NCI-H1105 treated with DMSO at 0.1 percent for 48 hours (cell line): ENCODE measurements at regions not wholly inside any gene's neighbourhood (a gene's known extent, or its start where the extent isn't known, plus 50 kb on each side); places are given as distances from the start of the nearest gene placed in this dataset.
"Not testable (repeated sequence)": the region's sequence is repeated elsewhere in the genome, so short reads cannot be mapped to it uniquely, and the experiment has no call there.

Experiments
- DNase-seq: peaks from one replicate; lab custom pipeline; 2025; lab: John Stamatoyannopoulos, UW

GRCh38 chr3:8143186-8143585 is 358.4 kb upstream of the LMCD1 start:
- DNase-seq = no peak

DNA sequence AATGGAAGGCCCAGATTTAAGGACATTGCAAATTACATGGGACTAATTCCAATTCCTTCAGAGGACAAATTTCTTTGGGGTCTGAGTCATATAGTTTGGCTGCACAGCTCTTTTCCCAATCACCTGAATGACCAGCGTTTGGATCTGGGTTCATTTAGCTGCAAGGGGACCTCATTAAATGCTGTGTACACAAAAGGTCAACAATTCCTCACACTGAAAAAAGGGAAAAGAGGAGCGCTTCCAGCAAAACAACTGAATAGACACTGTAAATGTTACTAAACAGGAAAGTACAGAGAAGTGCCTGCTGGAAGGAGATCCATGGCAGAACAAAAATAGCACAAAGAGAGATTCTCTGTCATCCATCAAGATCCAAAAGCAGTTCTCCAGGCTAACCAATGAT is 356.0 kb upstream of the LMCD1 start:
- DNase-seq = no peak

- no peak for DNase-seq
Observed at GRCh38 chr3:8147711-8148110, 353.9 kb upstream of the LMCD1 start.

DNA sequence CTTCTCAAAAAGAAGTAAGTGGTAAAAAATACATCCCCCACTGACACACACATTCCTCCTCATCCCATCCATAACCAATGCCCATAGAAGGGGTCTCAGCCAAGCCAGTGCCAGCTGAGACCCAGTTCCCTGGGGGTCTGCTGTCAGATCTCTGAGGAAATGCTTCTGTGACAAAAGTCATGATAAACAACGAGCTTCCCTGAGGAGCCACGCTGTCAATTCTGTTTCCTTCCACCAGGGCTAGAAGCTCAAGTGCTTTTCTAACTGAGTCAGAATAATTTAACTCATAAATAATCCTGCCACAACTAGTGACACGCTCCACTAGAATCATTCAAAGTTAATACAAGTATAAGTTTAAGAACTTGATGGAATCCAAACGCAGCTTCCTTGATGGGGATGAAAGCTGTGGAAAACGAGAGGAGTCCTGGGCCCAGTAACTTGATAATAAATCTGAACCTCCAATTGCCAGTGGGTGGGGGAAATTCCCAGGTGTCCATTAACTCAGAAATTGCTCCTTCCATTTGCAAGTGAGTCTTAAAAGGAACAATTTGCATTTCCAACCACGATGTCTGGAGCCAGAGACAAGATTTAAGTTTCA is 348.7 kb upstream of the LMCD1 start:
- no peak for DNase-seq

DNA sequence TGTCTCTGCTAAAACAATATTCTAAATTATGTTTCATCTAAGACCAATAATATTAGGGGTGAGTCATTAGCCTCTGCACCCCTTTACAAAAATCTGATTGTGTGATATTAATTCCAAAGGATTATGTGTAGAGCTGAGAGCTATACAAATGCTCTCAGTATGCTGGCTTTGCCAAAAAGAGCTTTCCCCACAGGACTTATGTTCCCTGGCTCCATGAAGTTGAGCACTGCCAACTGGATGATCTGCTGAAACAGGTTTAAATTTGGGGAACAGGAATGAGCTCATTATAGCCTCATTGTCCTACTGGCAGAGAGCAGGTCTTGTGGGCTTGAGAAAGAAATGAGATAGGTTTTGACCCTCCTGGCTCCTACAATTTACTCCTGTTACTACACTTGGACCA is 347.8 kb upstream of the LMCD1 start:
- DNase-seq = no peak

- DNase-seq = peak; percentile 34
Observed at GRCh38 chr3:8154617-8155016, 347.0 kb upstream of the LMCD1 start.

- no peak for DNase-seq
Observed at GRCh38 chr3:8156138-8156537, 345.5 kb upstream of the LMCD1 start.

- no peak for DNase-seq
Observed at GRCh38 chr3:8156831-8157230, 344.8 kb upstream of the LMCD1 start.

GRCh38 chr3:8157640-8158039 is 344.0 kb upstream of the LMCD1 start:
- no peak for DNase-seq

DNA sequence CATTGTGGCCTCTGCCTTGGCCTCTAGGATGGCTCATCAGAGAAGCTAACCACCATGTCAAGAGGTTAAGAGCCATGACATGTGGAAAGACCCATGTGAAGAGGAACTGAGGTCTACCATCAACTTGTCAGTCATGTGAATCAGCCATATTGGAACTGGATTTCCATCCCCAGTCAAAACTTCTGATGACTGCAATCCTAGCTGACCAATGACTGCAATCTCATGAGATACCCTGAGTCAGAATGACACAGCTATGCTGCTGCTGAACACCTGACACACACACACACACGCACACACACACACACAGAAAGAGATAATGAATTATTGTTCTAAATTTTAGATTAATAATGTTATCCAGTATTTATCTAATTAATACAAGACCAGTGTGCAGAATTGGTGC is 337.5 kb upstream of the LMCD1 start:
- no peak for DNase-seq

DNA sequence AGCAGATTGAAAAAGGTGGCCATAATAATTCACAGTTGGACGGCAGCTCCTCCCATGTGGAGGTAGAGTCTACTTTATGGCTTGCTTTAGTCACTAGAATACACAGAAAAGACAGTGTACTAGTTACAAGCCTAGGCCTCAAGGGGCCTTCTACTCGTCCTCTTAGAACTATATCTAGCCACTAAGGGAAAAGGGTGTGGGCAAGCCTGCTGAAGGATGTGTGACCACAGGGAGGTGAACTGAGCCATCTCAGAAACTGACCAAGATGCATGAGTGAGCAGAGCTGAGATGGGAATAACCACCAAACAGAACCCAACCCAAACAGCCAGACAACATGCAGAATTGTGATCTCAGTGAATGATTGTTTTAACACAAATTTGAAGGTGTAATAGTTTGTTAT is 335.6 kb upstream of the LMCD1 start:
- no peak for DNase-seq

DNA sequence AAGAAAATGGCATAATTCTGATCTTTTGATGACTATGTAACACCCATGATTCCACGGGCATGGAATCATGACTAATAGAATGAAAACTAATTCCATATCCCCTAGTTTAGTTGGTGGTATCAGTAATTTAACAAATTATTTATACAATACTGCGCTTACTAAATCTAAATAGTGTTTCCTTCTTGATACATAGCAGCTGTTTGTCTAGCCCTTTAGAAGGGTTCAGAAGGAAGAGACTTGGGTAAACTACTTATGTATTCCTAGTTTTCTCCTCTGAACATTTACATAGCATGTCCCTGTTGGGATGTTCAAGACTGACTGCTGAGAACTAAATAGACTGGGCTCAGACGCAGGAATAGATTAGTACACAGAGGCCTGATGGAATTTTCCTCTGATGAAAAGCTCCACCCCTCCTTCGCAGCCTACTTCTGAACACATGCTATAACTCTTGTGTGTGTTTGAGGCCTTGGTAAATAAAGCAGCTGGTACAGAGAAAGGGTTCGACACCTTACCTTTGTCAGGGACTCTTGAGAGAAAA is 330.6 kb upstream of the LMCD1 start:
- DNase-seq = no peak

GRCh38 chr3:8173892-8174291 is 327.7 kb upstream of the LMCD1 start:
- no peak for DNase-seq

DNA sequence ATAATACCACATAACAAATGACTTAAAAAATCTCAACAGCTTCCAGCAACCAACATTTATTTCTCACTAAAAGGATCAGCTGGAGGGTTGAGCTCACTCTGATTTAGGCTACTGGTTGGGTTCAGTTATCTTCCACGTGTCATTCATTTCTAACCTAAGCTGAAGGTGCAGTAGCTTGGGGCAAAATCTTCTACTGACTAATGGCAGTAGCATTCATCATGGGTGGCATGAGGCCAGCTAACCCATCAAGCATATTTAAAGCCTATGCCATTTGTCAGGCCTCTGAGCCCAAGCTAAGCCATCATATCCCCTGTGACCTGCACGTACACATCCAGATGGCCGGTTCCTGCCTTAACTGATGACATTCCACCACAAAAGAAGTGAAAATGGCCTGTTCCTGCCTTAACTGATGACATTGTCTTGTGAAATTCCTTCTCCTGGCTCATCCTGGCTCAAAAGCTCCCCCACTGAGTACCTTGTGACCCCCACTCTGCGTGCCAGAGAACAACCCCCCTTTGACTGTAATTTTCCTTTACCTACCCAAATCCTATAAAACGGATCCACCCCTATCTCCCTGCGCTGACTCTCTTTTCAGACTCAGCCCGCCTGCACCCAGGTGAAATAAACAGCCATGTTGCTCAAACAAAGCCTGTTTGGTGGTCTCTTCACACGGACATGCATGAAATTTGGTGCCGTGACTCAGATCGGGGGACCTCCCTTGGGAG is 324.7 kb upstream of the LMCD1 start:
- DNase-seq = not testable (repeated sequence)

- not testable (repeated sequence) for DNase-seq
Observed at GRCh38 chr3:8178516-8178915, 323.1 kb upstream of the LMCD1 start.

DNA sequence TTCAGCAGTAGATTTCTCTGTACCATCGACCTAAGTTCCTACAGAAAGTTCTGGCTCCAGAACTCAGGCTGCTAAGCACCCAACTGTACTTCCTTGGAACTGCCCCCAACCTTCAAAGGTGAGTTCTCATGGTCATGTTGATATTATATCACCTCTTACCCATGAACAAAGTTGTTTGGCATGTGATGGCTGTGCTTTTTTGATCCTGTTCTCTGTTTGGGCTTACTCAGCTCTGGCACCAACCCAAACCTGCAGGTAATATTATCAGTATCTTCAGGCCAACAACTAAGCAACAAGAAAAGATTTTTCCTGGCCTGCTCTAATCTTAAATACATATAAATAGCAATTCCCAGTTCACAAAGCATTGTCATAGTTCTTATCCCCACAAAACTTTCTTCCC is 318.7 kb upstream of the LMCD1 start:
- DNase-seq = no peak

- no peak for DNase-seq
Observed at GRCh38 chr3:8183627-8184026, 318.0 kb upstream of the LMCD1 start.

GRCh38 chr3:8186213-8186612 is 315.4 kb upstream of the LMCD1 start:
- DNase-seq = no peak

GRCh38 chr3:8187996-8188395 is 313.6 kb upstream of the LMCD1 start:
- DNase-seq = no peak

DNA sequence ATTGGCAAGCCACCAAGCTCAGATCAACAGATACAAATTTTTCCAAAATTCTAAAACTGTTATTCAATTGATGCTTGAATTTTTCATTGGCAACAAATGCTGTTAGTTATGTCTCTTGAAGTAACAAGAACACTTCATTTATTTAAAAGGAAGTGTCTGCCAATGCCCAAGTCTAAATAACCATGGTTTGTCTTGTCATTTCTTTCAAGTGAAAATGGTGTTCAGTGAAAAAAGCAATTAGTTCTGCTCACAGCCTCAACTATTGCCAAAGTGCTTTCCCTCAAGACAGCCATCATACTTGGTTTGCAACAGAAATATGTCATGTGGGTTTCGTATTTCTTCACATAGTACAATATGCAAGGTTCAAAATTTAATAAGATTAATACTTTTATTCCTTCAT is 312.6 kb upstream of the LMCD1 start:
- DNase-seq = no peak

DNA sequence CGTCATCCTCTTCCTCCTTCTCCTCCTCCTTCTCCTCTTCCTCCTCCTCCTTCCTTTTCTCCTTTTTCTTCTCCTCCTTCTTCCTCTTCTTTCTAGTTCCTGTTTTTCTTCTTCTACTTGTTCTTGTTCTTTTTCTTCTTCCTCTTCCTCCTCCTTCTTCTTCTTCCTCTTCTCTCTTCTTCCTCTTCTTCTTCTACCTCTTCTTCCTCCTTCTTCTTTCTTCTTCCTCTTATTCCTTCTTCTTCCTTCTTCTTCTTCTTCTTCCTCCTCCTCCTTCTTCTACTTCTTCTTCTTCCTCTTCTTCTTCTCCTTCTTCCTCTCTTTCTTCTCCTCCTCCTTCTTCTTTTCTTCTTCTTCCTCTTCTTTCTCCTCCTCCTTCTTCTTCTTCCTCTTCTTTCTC is 310.2 kb upstream of the LMCD1 start:
- no peak for DNase-seq

- no peak for DNase-seq
Observed at GRCh38 chr3:8197384-8197783, 304.2 kb upstream of the LMCD1 start.

DNA sequence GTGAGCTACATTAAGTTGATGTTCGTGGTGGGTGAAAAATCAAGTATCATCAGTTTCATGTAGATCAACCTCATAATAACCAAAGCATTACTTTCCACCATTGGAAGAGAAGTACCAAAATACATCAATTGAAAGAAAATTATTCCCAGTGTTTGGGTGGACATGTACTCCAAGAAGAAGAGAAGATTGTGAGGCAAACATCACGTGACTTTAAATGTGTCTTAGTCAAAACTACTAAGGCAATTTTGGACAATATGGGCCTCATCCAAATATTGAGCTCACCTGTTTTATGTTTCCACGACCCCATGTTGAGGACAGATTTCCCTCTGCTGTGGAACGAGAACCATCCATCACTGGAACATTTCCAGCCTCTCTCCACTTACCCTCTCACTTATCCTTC is 303.0 kb upstream of the LMCD1 start:
- DNase-seq = no peak

DNA sequence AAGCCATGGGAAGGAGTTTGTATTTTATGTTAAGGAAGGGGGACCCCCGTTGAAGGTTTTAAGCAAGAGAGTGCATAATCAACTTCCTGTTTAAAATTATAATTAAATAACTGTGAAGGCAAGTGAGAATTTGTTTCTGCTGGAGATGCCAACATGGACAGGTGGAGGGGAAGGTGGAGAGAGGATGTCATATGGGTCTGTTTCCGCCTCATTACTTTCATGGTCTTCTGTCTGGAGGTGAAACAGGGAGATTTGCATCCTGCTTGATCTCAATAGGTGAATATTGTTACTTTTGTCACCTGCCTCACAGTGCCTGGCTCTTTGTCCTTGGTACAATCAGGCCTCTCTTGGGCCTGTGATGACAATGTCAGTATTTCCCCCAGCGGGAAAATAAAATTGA is 300.6 kb upstream of the LMCD1 start:
- DNase-seq = no peak
